PC-9 (cell line): ENCODE measurements at regions not wholly inside any gene's neighbourhood (a gene's known extent, or its start where the extent isn't known, plus 50 kb on each side); places are given as distances from the start of the nearest gene placed in this dataset.

Source experiments
- BruUV-seq: library from RNA; stranded (reverse); fragments of 400-500 nt; replicated peaks from 2 replicates; lab custom pipeline; 2021; lab: Mats Ljungman, UMichigan
- CTCF ChIA-PET: fragments of 300-600 bp; sonication (Branson Sonifier 250); formaldehyde crosslinking; loops from one replicate; lab custom pipeline; 2022; ENCODE audit warnings: antibody characterized with exemption; lab: Charles Lee
- POLR2A ChIA-PET: fragments of 300-600 bp; sonication (Branson Sonifier 250); formaldehyde crosslinking; loops from one replicate; lab custom pipeline; 2022; ENCODE audit warnings: antibody characterized with exemption; ENCODE audit not compliant: unreplicated experiment; lab: Charles Lee
- DNase-seq, 2 experiments: peaks; one replicate each; pipeline versions ENCODE4 v3.0.0 to v3.0.0-alpha.2; 2015 to 2022; ENCODE audit warnings: mixed read lengths in 1 of 2
- H2AFZ ChIP-seq: fragments of 200-600 bp; sonication (generic); 2 replicates; pipeline ENCODE4 v1.8.1; 2017; ENCODE audit warnings: antibody characterized with exemption
- H3F3A ChIP-seq: fragments of 200-600 bp; sonication (generic); 2 replicates; pipeline ENCODE4 v1.8.1; 2017; ENCODE audit warnings: antibody characterized with exemption, mild to moderate bottlenecking, low read depth; ENCODE audit not compliant: insufficient read depth
- H3K27ac ChIP-seq: fragments of 200-600 bp; sonication (generic); 2 replicates; pipeline ENCODE4 v1.6.1; 2016; ENCODE audit warnings: mixed run types
- H3K27me3 ChIP-seq: fragments of 200-600 bp; sonication (generic); 2 replicates; pipeline ENCODE4 v1.6.1; 2016; ENCODE audit warnings: low read depth, mixed run types; ENCODE audit not compliant: insufficient read depth
- H3K36me3 ChIP-seq: fragments of 200-600 bp; sonication (generic); 2 replicates; pipeline ENCODE4 v1.6.1; 2016; ENCODE audit warnings: low read depth, mixed run types
- H3K4me1 ChIP-seq: fragments of 200-600 bp; sonication (generic); replicated peaks from 2 replicates; pipeline ENCODE4 v1.6.1; 2016; ENCODE audit warnings: mixed run types; ENCODE audit not compliant: insufficient read depth
- H3K4me2 ChIP-seq: fragments of 200-600 bp; sonication (generic); 2 replicates; pipeline ENCODE4 v1.6.1; 2017; ENCODE audit warnings: mixed run types
- H3K4me3 ChIP-seq: fragments of 200-600 bp; sonication (generic); 2 replicates; pipeline ENCODE4 v1.6.1; 2016; ENCODE audit warnings: mixed run types
- H3K79me2 ChIP-seq: fragments of 200-600 bp; sonication (generic); 2 replicates; pipeline ENCODE4 v1.6.1; 2017; ENCODE audit warnings: low read depth, mixed run types
- H3K9me2 ChIP-seq: fragments of 200-600 bp; sonication (generic); 2 replicates; pipeline ENCODE4 v1.8.1; 2017; ENCODE audit warnings: mild to moderate bottlenecking; ENCODE audit not compliant: insufficient read depth
- H3K9me3 ChIP-seq: fragments of 200-600 bp; sonication (generic); 2 replicates; pipeline ENCODE4 v1.8.1; 2016; ENCODE audit warnings: low read depth; ENCODE audit not compliant: insufficient read depth
- H4K20me1 ChIP-seq: fragments of 200-600 bp; sonication (generic); 2 replicates; pipeline ENCODE4 v1.8.1; 2017; ENCODE audit not compliant: insufficient read depth
- CTCF ChIP-seq: fragments of 200-600 bp; sonication (generic); conservative IDR thresholded peaks from 2 replicates; pipeline ENCODE4 v1.6.1; 2017; ENCODE audit warnings: mixed run types, antibody characterized with exemption, mild to moderate bottlenecking, moderate library complexity
- EZH2 ChIP-seq: fragments of 200-600 bp; sonication (generic); IDR thresholded peaks from 2 replicates; pipeline ENCODE4 v1.8.0; 2017; ENCODE audit warnings: antibody characterized with exemption, low read depth
- intact Hi-C: fragments of 100-400 bp; cut with micrococcal nuclease; formaldehyde crosslinking; loops from one replicate; pipeline ENCODE4 v1.10.0; 2022; ENCODE audit not compliant: unreplicated experiment

GRCh38 chr1:65491472-65491871 is 71.0 kb downstream of the LEPR start:
- H3K9me2 ChIP-seq = no peaks in the 10 kb centered on the region
- H3K36me3 ChIP-seq = no peaks in the 10 kb centered on the region
- H3K4me3 ChIP-seq = no peak overlapping the region
- no peaks in the 10 kb centered on the region for H3K27me3 ChIP-seq
- no TSS peak for BruUV-seq
- no peak overlapping the region for H3K4me2 ChIP-seq
- no peak for DNase-seq
- H3K79me2 ChIP-seq = no peaks in the 10 kb centered on the region
- CTCF ChIA-PET = no interaction called here
- no peak overlapping the region for H3K27ac ChIP-seq
- H3K9me3 ChIP-seq = no peaks in the 10 kb centered on the region
- POLR2A ChIA-PET = interaction anchor here (0.6 kb wide), 1 partner anchor 1132 kb away, joined by 4 read pairs; no protein-coding TSS in a partner anchor
- no peaks in the 10 kb centered on the region for H3K4me1 ChIP-seq
- TF ChIP-seq EZH2 (no peak), CTCF (no peak)
- intact Hi-C loops = no loop called here
- H2AFZ ChIP-seq = no peak overlapping the region
- H3F3A ChIP-seq = no peaks in the 10 kb centered on the region
- H4K20me1 ChIP-seq = no peaks in the 10 kb centered on the region

GRCh38 chr1:65493802-65494201 is 73.3 kb downstream of the LEPR start:
- ChIA-PET POLR2A (no interaction called here), CTCF (no interaction called here)
- Histone ChIP-seq H3K36me3 (no peaks in the 10 kb centered on the region), H3F3A (no peaks in the 10 kb centered on the region), H2AFZ (no peak overlapping the region), H3K9me3 (no peaks in the 10 kb centered on the region), H3K4me1 (no peaks in the 10 kb centered on the region), H3K27me3 (no peaks in the 10 kb centered on the region), H3K27ac (no peak overlapping the region), H3K9me2 (no peaks in the 10 kb centered on the region), H3K4me3 (no peak overlapping the region), H3K79me2 (no peaks in the 10 kb centered on the region), H3K4me2 (no peak overlapping the region), H4K20me1 (no peaks in the 10 kb centered on the region)
- no TSS peak for BruUV-seq
- intact Hi-C loops = no loop called here
- TF ChIP-seq CTCF = no peak
- TF ChIP-seq EZH2 = no peak
- DNase-seq = no peak

GRCh38 chr1:65494671-65495070 is 74.2 kb downstream of the LEPR start:
- Histone ChIP-seq H3K27me3 (no peaks in the 10 kb centered on the region), H3K36me3 (no peaks in the 10 kb centered on the region), H3K27ac (no peak overlapping the region), H3K9me2 (no peaks in the 10 kb centered on the region), H4K20me1 (no peaks in the 10 kb centered on the region), H2AFZ (no peak overlapping the region), H3K79me2 (no peaks in the 10 kb centered on the region), H3K4me3 (no peak overlapping the region), H3K4me1 (no peaks in the 10 kb centered on the region), H3F3A (no peaks in the 10 kb centered on the region), H3K9me3 (no peaks in the 10 kb centered on the region), H3K4me2 (no peak overlapping the region)
- ChIA-PET POLR2A (no interaction called here), CTCF (no interaction called here)
- no TSS peak for BruUV-seq
- intact Hi-C loops = no loop called here
- TF ChIP-seq CTCF = no peak
- TF ChIP-seq EZH2 = no peak
- no peak for DNase-seq
